ENCODE measurements at regions not wholly inside any gene's neighbourhood (a gene's known extent, or its start where the extent isn't known, plus 50 kb on each side); places are given as distances from the start of the nearest gene placed in this dataset. TPM values are rescaled to one million over a fixed set of nuclear protein-coding genes. Genes with fewer than 3 reads are reported as not detected.

Small RNAs in the stretch of these regions (small RNA-seq; reads per million reads assigned to genes)
- gene AC106712.1 (ENCODE audit: low read depth) (not detected), gene RF00019 (ENCODE audit: low read depth) (not detected)

Data from mesenchymal stem cell (in vitro differentiated cells and primary cell).